MG63 (cell line): ENCODE measurements at regions not wholly inside any gene's neighbourhood (a gene's known extent, or its start where the extent isn't known, plus 50 kb on each side); places are given as distances from the start of the nearest gene placed in this dataset.

Experiments
- DNase-seq: peaks from one replicate; pipeline ENCODE4 v3.0.0-alpha.2; 2020
- H3K27me3 ChIP-seq: fragments of 250-450 bp; sonication (Bioruptor Pico); 2 replicates; pipeline ENCODE4 v1.5.1; 2020; ENCODE audit warnings: mild to moderate bottlenecking, moderate library complexity
- H3K36me3 ChIP-seq: fragments of 250-450 bp; sonication (Bioruptor Pico); 2 replicates; pipeline ENCODE4 v1.5.1; 2020; ENCODE audit warnings: mild to moderate bottlenecking, moderate library complexity
- H3K4me3 ChIP-seq: fragments of 250-450 bp; sonication (Bioruptor Pico); 2 replicates; pipeline ENCODE4 v1.5.1; 2020; ENCODE audit warnings: mild to moderate bottlenecking, moderate library complexity
- H3K9me3 ChIP-seq: fragments of 250-450 bp; sonication (Bioruptor Pico); 2 replicates; pipeline ENCODE4 v1.5.1; 2020; ENCODE audit warnings: mild to moderate bottlenecking, moderate library complexity

GRCh38 chr5:57824623-57825022 lies 342.0 kb upstream of the ACTBL2 start:
- Histone ChIP-seq H3K27me3 (no peaks in the 10 kb centered on the region), H3K4me3 (no peak overlapping the region), H3K36me3 (peaks cover 17% of the 10 kb centered on the region), H3K9me3 (peaks cover 20% of the 10 kb centered on the region)
- DNase-seq: no peak

GRCh38 chr5:57824047-57824446 lies 341.4 kb upstream of the ACTBL2 start:
- Histone ChIP-seq H3K9me3 (peaks cover 21% of the 10 kb centered on the region), H3K27me3 (no peaks in the 10 kb centered on the region), H3K36me3 (peaks cover 15% of the 10 kb centered on the region), H3K4me3 (no peak overlapping the region)
- DNase-seq: peak; percentile 78

GRCh38 chr5:57822651-57823050 lies 340.0 kb upstream of the ACTBL2 start:
- peaks cover 4% of the 10 kb centered on the region; the same call in 1 of the 2 replicates for H3K36me3 ChIP-seq
- H3K4me3 ChIP-seq: no peak overlapping the region
- DNase-seq: no peak
- peaks cover 21% of the 10 kb centered on the region for H3K9me3 ChIP-seq
- no peaks in the 10 kb centered on the region for H3K27me3 ChIP-seq

- H3K36me3 ChIP-seq: peaks cover 6% of the 10 kb centered on the region
Measured at GRCh38 chr5:57818397-57818796, 335.8 kb upstream of the ACTBL2 start.

GRCh38 chr5:57817924-57818323 lies 335.3 kb upstream of the ACTBL2 start:
- Histone ChIP-seq H3K27me3 (no peaks in the 10 kb centered on the region), H3K36me3 (peaks cover 6% of the 10 kb centered on the region), H3K4me3 (no peak overlapping the region), H3K9me3 (peaks cover 21% of the 10 kb centered on the region)
- no peak for DNase-seq

More at GRCh38 chr5:57818397-57818796, 335.8 kb upstream of the ACTBL2 start:
- Histone ChIP-seq H3K4me3 (no peak overlapping the region), H3K27me3 (no peaks in the 10 kb centered on the region), H3K9me3 (peaks cover 21% of the 10 kb centered on the region)
- no peak for DNase-seq

- Histone ChIP-seq H3K27me3 (no peaks in the 10 kb centered on the region), H3K9me3 (peaks cover 21% of the 10 kb centered on the region), H3K36me3 (peaks cover 6% of the 10 kb centered on the region), H3K4me3 (no peak overlapping the region)
- DNase-seq: no peak
Measured at GRCh38 chr5:57817001-57817453, 334.4 kb upstream of the ACTBL2 start.

GRCh38 chr5:57816108-57816507 lies 333.5 kb upstream of the ACTBL2 start:
- Histone ChIP-seq H3K4me3 (no peak overlapping the region), H3K36me3 (peaks cover 6% of the 10 kb centered on the region)
- peak; percentile 85 for DNase-seq

GRCh38 chr5:57805732-57806131 lies 323.1 kb upstream of the ACTBL2 start:
- Histone ChIP-seq H3K9me3 (no peaks in the 10 kb centered on the region), H3K4me3 (no peak overlapping the region), H3K27me3 (no peaks in the 10 kb centered on the region), H3K36me3 (no peaks in the 10 kb centered on the region)
- no peak for DNase-seq

More at GRCh38 chr5:57816108-57816507, 333.5 kb upstream of the ACTBL2 start:
- Histone ChIP-seq H3K27me3 (no peaks in the 10 kb centered on the region), H3K9me3 (peaks cover 14% of the 10 kb centered on the region)

- no peaks in the 10 kb centered on the region; the same call in 1 of the 2 replicates for H3K36me3 ChIP-seq
- H3K27me3 ChIP-seq: no peaks in the 10 kb centered on the region
- no peak for DNase-seq
- no peaks in the 10 kb centered on the region for H3K9me3 ChIP-seq
- H3K4me3 ChIP-seq: no peak overlapping the region
Measured at GRCh38 chr5:57805170-57805569, 322.6 kb upstream of the ACTBL2 start.

- no peaks in the 10 kb centered on the region; the same call in 1 of the 2 replicates for H3K36me3 ChIP-seq
- H3K9me3 ChIP-seq: no peaks in the 10 kb centered on the region
- H3K27me3 ChIP-seq: no peaks in the 10 kb centered on the region
- no peak for DNase-seq
- H3K4me3 ChIP-seq: no peak overlapping the region
Measured at GRCh38 chr5:57804505-57804904, 321.9 kb upstream of the ACTBL2 start.

- H3K27me3 ChIP-seq: no peaks in the 10 kb centered on the region
- H3K36me3 ChIP-seq: no peaks in the 10 kb centered on the region; the same call in 1 of the 2 replicates
- peak; percentile 28 for DNase-seq
- no peak overlapping the region for H3K4me3 ChIP-seq
- no peaks in the 10 kb centered on the region for H3K9me3 ChIP-seq
Measured at GRCh38 chr5:57804007-57804444, 321.4 kb upstream of the ACTBL2 start.

GRCh38 chr5:57802131-57802530 lies 319.5 kb upstream of the ACTBL2 start:
- no peaks in the 10 kb centered on the region for H3K27me3 ChIP-seq
- DNase-seq: no peak
- no peak overlapping the region for H3K4me3 ChIP-seq
- H3K9me3 ChIP-seq: no peaks in the 10 kb centered on the region; the same call in 1 of the 2 replicates
- no peaks in the 10 kb centered on the region; the same call in 1 of the 2 replicates for H3K36me3 ChIP-seq

GRCh38 chr5:57795203-57795602 lies 312.6 kb upstream of the ACTBL2 start:
- no peaks in the 10 kb centered on the region; the same call in 1 of the 2 replicates for H3K36me3 ChIP-seq
- no peaks in the 10 kb centered on the region; the same call in 1 of the 2 replicates for H3K9me3 ChIP-seq
- no peak for DNase-seq
- no peaks in the 10 kb centered on the region for H3K27me3 ChIP-seq
- no peak overlapping the region for H3K4me3 ChIP-seq

GRCh38 chr5:57791875-57792274 lies 309.3 kb upstream of the ACTBL2 start:
- no peaks in the 10 kb centered on the region for H3K27me3 ChIP-seq
- DNase-seq: no peak
- H3K36me3 ChIP-seq: no peaks in the 10 kb centered on the region
- H3K9me3 ChIP-seq: no peaks in the 10 kb centered on the region
- no peak overlapping the region for H3K4me3 ChIP-seq

GRCh38 chr5:57785946-57786345 lies 303.3 kb upstream of the ACTBL2 start:
- DNase-seq: no peak
- no peaks in the 10 kb centered on the region for H3K27me3 ChIP-seq
- H3K36me3 ChIP-seq: no peaks in the 10 kb centered on the region
- H3K4me3 ChIP-seq: no peak overlapping the region
- H3K9me3 ChIP-seq: no peaks in the 10 kb centered on the region

- no peak for DNase-seq
- Histone ChIP-seq H3K4me3 (no peak overlapping the region; the same call in none of the 2 replicates), H3K9me3 (no peaks in the 10 kb centered on the region), H3K36me3 (no peaks in the 10 kb centered on the region), H3K27me3 (no peaks in the 10 kb centered on the region)
Measured at GRCh38 chr5:57784121-57784520, 301.5 kb upstream of the ACTBL2 start.

GRCh38 chr5:57783693-57784092 lies 301.1 kb upstream of the ACTBL2 start:
- Histone ChIP-seq H3K9me3 (no peaks in the 10 kb centered on the region), H3K27me3 (no peaks in the 10 kb centered on the region), H3K4me3 (peak overlapping the region; percentile 25), H3K36me3 (no peaks in the 10 kb centered on the region)
- no peak for DNase-seq

GRCh38 chr5:57780961-57781325 lies 298.3 kb upstream of the ACTBL2 start:
- no peaks in the 10 kb centered on the region for H3K9me3 ChIP-seq
- H3K27me3 ChIP-seq: no peaks in the 10 kb centered on the region
- DNase-seq: no peak
- no peak overlapping the region for H3K4me3 ChIP-seq
- no peaks in the 10 kb centered on the region for H3K36me3 ChIP-seq
